ENCODE measurements at regions not wholly inside any gene's neighbourhood (a gene's known extent, or its start where the extent isn't known, plus 50 kb on each side); places are given as distances from the start of the nearest gene placed in this dataset.

- in situ Hi-C loops (cut with MboI; ENCODE audit: low pct_ligation_motif_present in 1 of 4, low pct_unique_long_range_greater_than_20kb in 1 of 4, low sequenced_read_pairs in 3 of 4) (no loop called here), intact Hi-C loops (cut with DNase I; ENCODE audit: low total_unique reads) (no loop called here)
- WGBS, 2 donors (ENCODE audit: low coverage in 1 of 2): 0 to 12% methylated on average over 1 to 6 of the region's 6 CpGs
- no peaks in the 10 kb centered on the region for H3K27me3 ChIP-seq
- TF ChIP-seq POLR2AphosphoS5 (IDR thresholded peaks at IDR 0.05) (no peak), EP300 (IDR thresholded peaks at IDR 0.05; ENCODE audit: low read depth) (no peak), POLR2A (IDR thresholded peaks at IDR 0.05) (no peak)
- TF ChIP-seq, protein P1, sequence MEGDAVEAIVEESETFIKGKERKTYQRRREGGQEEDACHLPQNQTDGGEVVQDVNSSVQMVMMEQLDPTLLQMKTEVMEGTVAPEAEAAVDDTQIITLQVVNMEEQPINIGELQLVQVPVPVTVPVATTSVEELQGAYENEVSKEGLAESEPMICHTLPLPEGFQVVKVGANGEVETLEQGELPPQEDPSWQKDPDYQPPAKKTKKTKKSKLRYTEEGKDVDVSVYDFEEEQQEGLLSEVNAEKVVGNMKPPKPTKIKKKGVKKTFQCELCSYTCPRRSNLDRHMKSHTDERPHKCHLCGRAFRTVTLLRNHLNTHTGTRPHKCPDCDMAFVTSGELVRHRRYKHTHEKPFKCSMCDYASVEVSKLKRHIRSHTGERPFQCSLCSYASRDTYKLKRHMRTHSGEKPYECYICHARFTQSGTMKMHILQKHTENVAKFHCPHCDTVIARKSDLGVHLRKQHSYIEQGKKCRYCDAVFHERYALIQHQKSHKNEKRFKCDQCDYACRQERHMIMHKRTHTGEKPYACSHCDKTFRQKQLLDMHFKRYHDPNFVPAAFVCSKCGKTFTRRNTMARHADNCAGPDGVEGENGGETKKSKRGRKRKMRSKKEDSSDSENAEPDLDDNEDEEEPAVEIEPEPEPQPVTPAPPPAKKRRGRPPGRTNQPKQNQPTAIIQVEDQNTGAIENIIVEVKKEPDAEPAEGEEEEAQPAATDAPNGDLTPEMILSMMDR (IDR thresholded peaks at IDR 0.05): no peak
- H3K27ac ChIP-seq: peak overlapping the region; percentile 67 to 78 (median 75)
- no peaks in the 10 kb centered on the region for H3K9me3 ChIP-seq
- no peak for DNase-seq
- no peak overlapping the region for H3K4me3 ChIP-seq
- no peaks in the 10 kb centered on the region for H3K36me3 ChIP-seq
- H3K4me1 ChIP-seq: peaks cover 15 to 31% (median 25%) of the 10 kb centered on the region in 4 donors
Observed at GRCh38 chr16:85536073-85536410, 77.1 kb upstream of the GSE1 start.

DNA sequence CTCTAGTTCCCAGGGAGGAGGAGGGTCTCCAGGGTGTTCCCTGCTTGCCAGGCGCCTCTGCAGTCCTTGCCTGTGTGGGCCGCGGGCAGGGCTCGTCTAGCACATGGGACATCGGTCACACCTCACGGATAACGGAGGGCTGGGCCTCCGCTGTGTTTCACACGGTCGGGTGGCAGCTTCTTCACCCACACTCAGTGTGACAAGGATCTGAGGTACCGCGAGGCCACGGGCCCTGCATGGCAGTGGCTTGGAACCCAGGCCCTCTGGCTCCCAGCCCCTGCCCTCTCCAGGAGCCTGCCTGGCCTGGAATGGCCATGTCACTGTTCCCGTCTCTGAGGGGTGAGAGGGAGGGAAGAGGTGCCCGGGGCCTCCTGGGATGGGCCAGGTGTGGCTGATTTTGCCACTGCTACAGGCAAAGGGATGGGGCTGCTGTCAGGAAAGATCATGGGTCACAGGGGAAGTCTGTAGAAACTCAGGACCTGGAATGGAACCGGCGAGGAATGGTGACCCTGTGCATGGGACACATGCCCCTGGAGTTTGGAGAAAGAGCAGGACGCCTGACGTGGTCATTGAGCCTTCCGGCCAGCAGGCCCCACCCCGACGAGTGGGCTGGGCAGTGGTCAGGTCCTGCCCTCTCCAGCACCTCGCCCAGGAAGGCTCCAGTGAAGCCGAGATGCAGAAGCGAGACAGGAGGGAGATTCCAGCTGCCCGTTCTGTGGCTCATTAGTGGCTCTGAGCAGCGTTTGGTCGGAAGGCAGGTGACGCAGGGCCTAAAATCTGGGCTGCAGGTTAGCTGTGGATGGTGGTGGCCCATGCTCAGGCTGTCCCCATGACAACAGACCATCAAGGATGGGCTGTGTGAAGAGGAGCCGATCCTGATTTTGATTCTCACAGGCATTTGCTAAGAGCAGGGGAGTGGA lies 76.5 kb upstream of the GSE1 start:
- WGBS, 2 donors (ENCODE audit: low coverage in 1 of 2): 73% methylated on average over 30 of the region's 30 CpGs; no CpG with 5 or more reads in 1 of the 2 donors
- H3K9me3 ChIP-seq: no peaks in the 10 kb centered on the region
- peak overlapping the region; percentile 67 to 78 (median 75) for H3K27ac ChIP-seq
- DNase-seq: no peak
- peaks cover 15 to 34% (median 26%) of the 10 kb centered on the region in 4 donors for H3K4me1 ChIP-seq
- TF ChIP-seq POLR2AphosphoS5 (IDR thresholded peaks at IDR 0.05) (no peak), EP300 (IDR thresholded peaks at IDR 0.05; ENCODE audit: low read depth) (no peak), POLR2A (IDR thresholded peaks at IDR 0.05) (no peak)
- TF ChIP-seq, protein P1 (IDR thresholded peaks at IDR 0.05): no peak
- in situ Hi-C loops (cut with MboI; ENCODE audit: low pct_ligation_motif_present in 1 of 4, low pct_unique_long_range_greater_than_20kb in 1 of 4, low sequenced_read_pairs in 3 of 4): no loop called here
- H3K36me3 ChIP-seq: no peaks in the 10 kb centered on the region
- H3K27me3 ChIP-seq: no peaks in the 10 kb centered on the region
- no peak overlapping the region for H3K4me3 ChIP-seq
- intact Hi-C loops (cut with DNase I; ENCODE audit: low total_unique reads): no loop called here

- Histone ChIP-seq H3K9me3 (no peaks in the 10 kb centered on the region), H3K4me1 (peaks cover 15 to 40% (median 30%) of the 10 kb centered on the region in 4 donors), H3K4me3 (no peak overlapping the region), H3K27me3 (no peaks in the 10 kb centered on the region), H3K36me3 (no peaks in the 10 kb centered on the region), H3K27ac (peak overlapping the region in 3 of 4 donors; percentile 0 to 78 (median 75))
- in situ Hi-C loops (cut with MboI; ENCODE audit: low pct_ligation_motif_present in 1 of 4, low pct_unique_long_range_greater_than_20kb in 1 of 4, low sequenced_read_pairs in 3 of 4) (no loop called here), intact Hi-C loops (cut with DNase I; ENCODE audit: low total_unique reads) (no loop called here)
- TF ChIP-seq POLR2A (IDR thresholded peaks at IDR 0.05) (no peak), POLR2AphosphoS5 (IDR thresholded peaks at IDR 0.05) (no peak), EP300 (IDR thresholded peaks at IDR 0.05; ENCODE audit: low read depth) (no peak)
- TF ChIP-seq, protein P1 (IDR thresholded peaks at IDR 0.05): no peak
- DNase-seq: no peak
- WGBS, 2 donors (ENCODE audit: low coverage in 1 of 2): 93% methylated on average over 16 of the region's 16 CpGs; no CpG with 5 or more reads in 1 of the 2 donors
Observed at GRCh38 chr16:85537331-85537788, 75.8 kb upstream of the GSE1 start.

- intact Hi-C loops (cut with DNase I; ENCODE audit: low total_unique reads): no loop called here
- H3K9me3 ChIP-seq: no peaks in the 10 kb centered on the region
- no peak for TF ChIP-seq POLR2AphosphoS5 (IDR thresholded peaks at IDR 0.05)
- TF ChIP-seq EP300 (IDR thresholded peaks at IDR 0.05; ENCODE audit: low read depth): no peak
- TF ChIP-seq, protein P1 (IDR thresholded peaks at IDR 0.05): no peak
- no peak for TF ChIP-seq POLR2A (IDR thresholded peaks at IDR 0.05)
- H3K27ac ChIP-seq: peak overlapping the region in 3 of 4 donors; percentile 0 to 75 (median 6)
- no peak for DNase-seq
- in situ Hi-C loops (cut with MboI; ENCODE audit: low pct_ligation_motif_present in 1 of 4, low pct_unique_long_range_greater_than_20kb in 1 of 4, low sequenced_read_pairs in 3 of 4): no loop called here
- H3K4me1 ChIP-seq: peaks cover 15 to 44% (median 30%) of the 10 kb centered on the region in 4 donors
- no peaks in the 10 kb centered on the region for H3K36me3 ChIP-seq
- no peaks in the 10 kb centered on the region for H3K27me3 ChIP-seq
- H3K4me3 ChIP-seq: no peak overlapping the region
- 79 to 84% methylated on average over 5 to 17 of the region's 17 CpGs for WGBS, 2 donors (ENCODE audit: low coverage in 1 of 2)
Observed at GRCh38 chr16:85537795-85538401, 75.2 kb upstream of the GSE1 start.
